ENCODE measurements at regions not wholly inside any gene's neighbourhood (a gene's known extent, or its start where the extent isn't known, plus 50 kb on each side); places are given as distances from the start of the nearest gene placed in this dataset.

- TF ChIP-seq CTCF (conservative IDR thresholded peaks at IDR 0.05) (no peak), ZFX (IDR thresholded peaks at IDR 0.05) (no peak)
These were observed 260.8 kb downstream of the SH3BP4 start for GRCh38 chr2:235212501-235213158.
